ENCODE measurements at regions not wholly inside any gene's neighbourhood (a gene's known extent, or its start where the extent isn't known, plus 50 kb on each side); places are given as distances from the start of the nearest gene placed in this dataset.
A peak's percentile ranks its signal among the peaks of the same experiment; 100 is the strongest.

GRCh38 chr2:64860276-64860885 lies 128.8 kb upstream of the SLC1A4 start:
- Histone ChIP-seq H3K9me3 (ENCODE audit: control insufficient read depth in 4 of 4, insufficient read depth in 3 of 4, low read length in 3 of 4) (no peaks in the 10 kb centered on the region), H3K4me3 (no peak overlapping the region), H3K27ac (ENCODE audit: low read depth in 1 of 2, low read length in 1 of 2) (peak overlapping the region; percentile 89 to 94), H3K36me3 (ENCODE audit: control insufficient read depth in 4 of 4, insufficient read depth in 4 of 4, low read length in 4 of 4) (no peaks in the 10 kb centered on the region), H3K27me3 (ENCODE audit: control insufficient read depth in 3 of 3, insufficient read depth in 3 of 3, low read length in 2 of 3) (no peaks in the 10 kb centered on the region), H3K4me1 (ENCODE audit: control insufficient read depth in 5 of 5, insufficient read depth in 5 of 5, low read length in 5 of 5) (peaks cover 10 to 39% (median 17%) of the 10 kb centered on the region in 5 donors), H3K9ac (ENCODE audit: insufficient read depth in 1 of 2, low read length in 2 of 2) (no peak overlapping the region)
- WGBS, 2 donors: 38 to 68% methylated on average over 12 of the region's 12 CpGs
- no peak for TF ChIP-seq CTCF (IDR thresholded peaks at IDR 0.05; ENCODE audit: control extremely low read depth, extremely low read depth)
- no peak for ATAC-seq (ENCODE audit: insufficient read depth, low FRiP score)
- DNase-seq: no peak

- no peak for DNase-seq
Measured at GRCh38 chr2:64860936-64861335, 128.3 kb upstream of the SLC1A4 start.

GRCh38 chr2:64861452-64862397 lies 127.5 kb upstream of the SLC1A4 start:
- H3K4me1 ChIP-seq (ENCODE audit: control insufficient read depth in 5 of 5, insufficient read depth in 5 of 5, low read length in 5 of 5): peaks cover 10 to 41% (median 16%) of the 10 kb centered on the region in 5 donors
- ATAC-seq (ENCODE audit: insufficient read depth, low FRiP score) (no peak), DNase-seq (no peak)
- no peak for TF ChIP-seq CTCF (IDR thresholded peaks at IDR 0.05; ENCODE audit: control extremely low read depth, extremely low read depth)
- H3K9ac ChIP-seq (ENCODE audit: insufficient read depth in 1 of 2, low read length in 2 of 2): no peak overlapping the region
- no peak overlapping the region for H3K4me3 ChIP-seq
- no peaks in the 10 kb centered on the region for H3K9me3 ChIP-seq (ENCODE audit: control insufficient read depth in 4 of 4, insufficient read depth in 3 of 4, low read length in 3 of 4)
- peak overlapping the region in 1 of 2 donors; percentile 34 for H3K27ac ChIP-seq (ENCODE audit: low read depth in 1 of 2, low read length in 1 of 2)
- WGBS, 2 donors: 70 to 81% methylated on average over 7 of the region's 7 CpGs
- no peaks in the 10 kb centered on the region for H3K36me3 ChIP-seq (ENCODE audit: control insufficient read depth in 4 of 4, insufficient read depth in 4 of 4, low read length in 4 of 4)
- H3K27me3 ChIP-seq (ENCODE audit: control insufficient read depth in 3 of 3, insufficient read depth in 3 of 3, low read length in 2 of 3): no peaks in the 10 kb centered on the region

More at GRCh38 chr2:64860936-64861335, 128.3 kb upstream of the SLC1A4 start:
- TF ChIP-seq CTCF (IDR thresholded peaks at IDR 0.05; ENCODE audit: control extremely low read depth, extremely low read depth): no peak
- no peaks in the 10 kb centered on the region for H3K9me3 ChIP-seq (ENCODE audit: control insufficient read depth in 4 of 4, insufficient read depth in 3 of 4, low read length in 3 of 4)
- no peaks in the 10 kb centered on the region for H3K36me3 ChIP-seq (ENCODE audit: control insufficient read depth in 4 of 4, insufficient read depth in 4 of 4, low read length in 4 of 4)
- peaks cover 10 to 39% (median 17%) of the 10 kb centered on the region in 5 donors for H3K4me1 ChIP-seq (ENCODE audit: control insufficient read depth in 5 of 5, insufficient read depth in 5 of 5, low read length in 5 of 5)
- peak overlapping the region in 1 of 2 donors; percentile 34 for H3K27ac ChIP-seq (ENCODE audit: low read depth in 1 of 2, low read length in 1 of 2)
- H3K27me3 ChIP-seq (ENCODE audit: control insufficient read depth in 3 of 3, insufficient read depth in 3 of 3, low read length in 2 of 3): no peaks in the 10 kb centered on the region
- no peak overlapping the region for H3K9ac ChIP-seq (ENCODE audit: insufficient read depth in 1 of 2, low read length in 2 of 2)
- no peak for ATAC-seq (ENCODE audit: insufficient read depth, low FRiP score)
- 92 to 97% methylated on average over 1 of the region's 1 CpG for WGBS, 2 donors
- no peak overlapping the region for H3K4me3 ChIP-seq
